GM23338 (cell line): ENCODE measurements at regions not wholly inside any gene's neighbourhood (a gene's known extent, or its start where the extent isn't known, plus 50 kb on each side); places are given as distances from the start of the nearest gene placed in this dataset.
A peak's percentile ranks its signal among the peaks of the same experiment; 100 is the strongest.

Source experiments
- CREB1 ChIP-seq: fragments of 250-450 bp; sonication (Bioruptor Pico); IDR thresholded peaks from 2 replicates; pipeline ENCODE4 v1.5.0; 2020; ENCODE audit warnings: low read depth, mild to moderate bottlenecking, moderate library complexity
- CTCF ChIP-seq, 2 experiments: fragments of 200-600 bp in 1 of 2; sonication (generic) in 1 of 2; conservative IDR thresholded peaks; 2 replicates each; pipeline versions ENCODE4 v1.5.1 to v1.6.1; 2016 to 2017; ENCODE audit warnings: antibody characterized with exemption in 2 of 2, low read depth in 2 of 2, mild to moderate bottlenecking in 2 of 2, moderate library complexity in 1 of 2
- ETS1 ChIP-seq: IDR thresholded peaks from 2 replicates; pipeline ENCODE4 v1.6.1; 2016; ENCODE audit warnings: antibody characterized with exemption
- EZH2 ChIP-seq: fragments of 200-600 bp; sonication (generic); IDR thresholded peaks from one replicate; pipeline ENCODE4 v1.8.0; 2017; ENCODE audit warnings: antibody characterized with exemption, mild to moderate bottlenecking, low read depth; ENCODE audit not compliant: unreplicated experiment
- EZH2phosphoT487 ChIP-seq: fragments of 200-600 bp; sonication (generic); IDR thresholded peaks from one replicate; pipeline ENCODE4 v1.8.1; 2018; ENCODE audit warnings: antibody characterized with exemption; ENCODE audit not compliant: unreplicated experiment
- JUNB ChIP-seq: IDR thresholded peaks from one replicate; pipeline ENCODE4 v1.6.1; 2016; ENCODE audit warnings: antibody characterized with exemption; ENCODE audit not compliant: unreplicated experiment
- NANOG ChIP-seq: IDR thresholded peaks from 2 replicates; pipeline ENCODE4 v1.6.1; 2016; ENCODE audit warnings: antibody characterized with exemption, borderline replicate concordance
- POLR2AphosphoS5 ChIP-seq: IDR thresholded peaks from 2 replicates; pipeline ENCODE4 v1.6.1; 2016; ENCODE audit warnings: antibody characterized with exemption, low read depth
- REST ChIP-seq: IDR thresholded peaks from one replicate; pipeline ENCODE4 v1.6.1; 2018; ENCODE audit warnings: antibody characterized with exemption; ENCODE audit not compliant: unreplicated experiment
- ZNF114 ChIP-seq: fragments of 250-450 bp; sonication (Bioruptor Pico); IDR thresholded peaks from 2 replicates; pipeline ENCODE4 v1.5.0; 2020; ENCODE audit warnings: mild to moderate bottlenecking, moderate library complexity

- TF ChIP-seq CTCF (conservative IDR thresholded peaks at IDR 0.05; ENCODE audit: low read depth in 2 of 2) (peak; percentile 48 to 68), POLR2AphosphoS5 (no peak), CREB1 (CRISPR knock-in tag) (no peak), EZH2phosphoT487 (no peak), EZH2 (no peak), ETS1 (no peak), REST (no peak), NANOG (no peak), ZNF114 (CRISPR knock-in tag) (no peak), JUNB (no peak)
These were observed 251.7 kb upstream of the MYO3A start for GRCh38 chr10:25682203-25682851.
